Muscle layer of colon (tissue), 2 donors: ENCODE measurements at regions not wholly inside any gene's neighbourhood (a gene's known extent, or its start where the extent isn't known, plus 50 kb on each side); places are given as distances from the start of the nearest gene placed in this dataset.
"Not testable (repeated sequence)": the region's sequence is repeated elsewhere in the genome, so short reads cannot be mapped to it uniquely, and the experiment has no call there.

Source experiments
- H3K27ac ChIP-seq: one replicate; pipeline ENCODE4 v1.7.0; 2013; ENCODE audit warnings: low read depth, mild to moderate bottlenecking, low read length, moderate library complexity
- H3K27me3 ChIP-seq, 2 donors: one replicate each; pipeline ENCODE4 v1.7.0; 2013; ENCODE audit warnings: low read length in 2 of 2, mild to moderate bottlenecking in 2 of 2; ENCODE audit not compliant: insufficient read depth in 2 of 2, control insufficient read depth in 1 of 2
- H3K36me3 ChIP-seq: one replicate; pipeline ENCODE4 v1.7.0; 2013; ENCODE audit warnings: mild to moderate bottlenecking, low read length; ENCODE audit not compliant: insufficient read depth
- H3K4me1 ChIP-seq: one replicate; pipeline ENCODE4 v1.7.0; 2013; ENCODE audit warnings: mild to moderate bottlenecking, low read length; ENCODE audit not compliant: insufficient read depth
- H3K4me3 ChIP-seq, 2 donors: one replicate each; pipeline ENCODE4 v1.7.0; 2013; ENCODE audit warnings: low read length in 2 of 2, low read depth in 1 of 2, mild to moderate bottlenecking in 1 of 2, moderate library complexity in 1 of 2
- H3K9ac ChIP-seq: one replicate; pipeline ENCODE4 v1.7.0; 2013; ENCODE audit warnings: low read length
- H3K9me3 ChIP-seq: one replicate; pipeline ENCODE4 v1.7.0; 2013; ENCODE audit warnings: mild to moderate bottlenecking, low read length
- donor health status: abdominal sarcoma.
- donor health status: Adenocarcinoma of cecum.

DNA sequence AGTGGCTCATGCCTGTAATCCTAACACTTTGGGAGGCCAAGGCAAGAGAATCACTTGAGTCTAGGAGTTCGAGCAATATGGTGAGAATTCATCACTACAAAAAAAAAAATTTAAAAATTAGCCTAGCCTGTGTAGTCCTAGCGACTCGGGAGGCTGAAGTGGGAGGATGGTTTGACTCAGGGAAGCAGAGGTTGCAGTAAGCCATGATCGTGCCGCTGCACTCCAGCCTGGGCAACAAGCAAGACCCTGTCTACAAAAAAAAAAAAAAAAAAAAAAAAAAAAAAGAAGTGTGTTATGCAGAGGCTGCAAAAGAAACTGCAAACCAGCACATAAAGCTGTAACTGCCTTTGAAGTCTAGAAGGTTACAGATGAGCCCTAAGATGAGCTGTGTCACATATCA, 116.9 kb upstream of the SLC1A3 start:
- Histone ChIP-seq H3K36me3 (no peaks in the 10 kb centered on the region), H3K27ac (no peak overlapping the region), H3K4me3 (no peak overlapping the region), H3K27me3 (no peaks in the 10 kb centered on the region), H3K9ac (no peak overlapping the region), H3K9me3 (no peaks in the 10 kb centered on the region), H3K4me1 (peaks cover 4% of the 10 kb centered on the region)

- Histone ChIP-seq H3K4me3 (no peak overlapping the region), H3K36me3 (no peaks in the 10 kb centered on the region), H3K9me3 (no peaks in the 10 kb centered on the region), H3K27ac (no peak overlapping the region), H3K27me3 (no peaks in the 10 kb centered on the region), H3K9ac (no peak overlapping the region), H3K4me1 (peaks cover 19% of the 10 kb centered on the region)
These were observed 114.5 kb upstream of the SLC1A3 start for GRCh38 chr5:36491856-36492255.

DNA sequence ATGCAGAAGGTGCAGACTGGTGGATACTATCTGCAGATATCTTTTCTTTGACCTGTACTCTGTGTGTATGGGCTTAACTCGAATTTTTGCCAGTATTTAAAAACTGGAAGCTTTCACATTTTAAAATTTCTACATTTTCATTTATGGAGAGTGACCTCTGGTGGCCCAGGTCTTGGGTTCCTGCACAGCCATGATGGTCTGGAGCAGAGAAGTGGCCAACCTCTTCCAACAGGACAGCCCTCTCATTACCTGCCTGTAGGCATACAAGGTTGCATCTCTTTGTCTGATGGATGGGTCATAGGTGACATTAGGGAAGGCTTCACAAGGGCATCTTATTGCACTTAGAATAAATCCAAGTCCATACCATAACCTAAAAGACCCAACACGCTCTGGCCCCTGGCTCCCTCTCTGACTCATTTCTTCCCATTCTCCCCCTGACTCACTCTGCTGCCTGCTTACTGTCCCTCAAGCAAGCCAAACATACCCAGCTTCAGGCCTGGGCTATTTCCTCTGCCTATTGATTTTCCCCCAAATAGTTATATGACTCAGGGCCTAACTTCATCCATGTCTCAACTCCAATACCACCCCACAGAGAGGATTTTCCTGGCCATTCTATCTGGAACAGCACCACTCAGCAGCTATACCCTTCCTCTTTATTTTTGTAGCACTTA, 113.3 kb upstream of the SLC1A3 start:
- Histone ChIP-seq H3K27me3 (no peaks in the 10 kb centered on the region), H3K36me3 (no peaks in the 10 kb centered on the region), H3K9me3 (no peaks in the 10 kb centered on the region), H3K4me3 (no peak overlapping the region), H3K9ac (no peak overlapping the region), H3K4me1 (peaks cover 19% of the 10 kb centered on the region), H3K27ac (no peak overlapping the region)

- Histone ChIP-seq H3K27me3 (no peaks in the 10 kb centered on the region), H3K9ac (no peak overlapping the region), H3K4me3 (no peak overlapping the region), H3K27ac (no peak overlapping the region), H3K9me3 (no peaks in the 10 kb centered on the region), H3K36me3 (no peaks in the 10 kb centered on the region), H3K4me1 (peaks cover 19% of the 10 kb centered on the region)
These were observed 112.4 kb upstream of the SLC1A3 start for GRCh38 chr5:36494028-36494427.

DNA sequence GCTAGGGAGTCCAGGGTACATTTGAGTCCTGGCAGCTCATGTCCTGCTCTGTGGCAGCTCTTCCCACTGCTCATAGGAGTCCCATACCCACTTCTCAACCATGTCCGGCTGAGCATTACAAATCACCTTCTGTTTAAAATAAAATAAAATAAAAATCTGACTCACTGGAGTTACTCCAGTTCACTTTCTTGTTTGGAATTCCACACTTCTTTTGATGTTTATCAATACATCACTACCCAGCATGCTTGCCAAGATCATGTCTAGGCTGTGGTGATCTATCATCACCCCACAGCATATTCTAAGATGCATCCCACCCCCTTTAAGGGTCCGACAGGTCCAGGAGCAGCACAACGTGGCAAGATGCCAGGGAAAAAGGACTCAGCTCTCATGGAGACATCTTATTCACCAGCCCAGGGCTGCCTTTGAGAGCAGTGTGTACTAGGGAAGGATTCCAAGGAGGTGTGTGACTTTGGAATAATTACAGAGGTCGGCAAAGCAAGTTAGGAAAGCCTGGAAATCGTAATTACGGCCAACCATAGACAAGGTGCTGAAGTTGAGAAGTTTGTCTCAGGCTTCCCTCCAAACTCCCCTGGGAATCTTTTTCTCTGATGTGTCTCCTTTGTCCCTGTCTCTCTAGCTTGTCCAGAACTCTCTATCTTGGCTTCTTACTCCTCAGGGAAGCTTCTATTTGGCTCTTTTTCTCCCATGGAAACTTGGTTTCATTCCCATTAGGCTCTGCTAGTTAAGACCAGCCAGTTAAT, 111.4 kb upstream of the SLC1A3 start:
- no peak overlapping the region for H3K9ac ChIP-seq
- peak overlapping the region; percentile 28 for H3K27ac ChIP-seq
- H3K9me3 ChIP-seq = no peaks in the 10 kb centered on the region
- peaks cover 19% of the 10 kb centered on the region for H3K4me1 ChIP-seq
- peak overlapping the region in 1 of 2 donors; percentile 17 for H3K4me3 ChIP-seq
- no peaks in the 10 kb centered on the region for H3K36me3 ChIP-seq
- no peaks in the 10 kb centered on the region for H3K27me3 ChIP-seq

GRCh38 chr5:36495611-36496010, 110.8 kb upstream of the SLC1A3 start:
- H3K9ac ChIP-seq = no peak overlapping the region
- no peaks in the 10 kb centered on the region for H3K9me3 ChIP-seq
- H3K4me3 ChIP-seq = no peak overlapping the region
- no peaks in the 10 kb centered on the region for H3K27me3 ChIP-seq
- peak overlapping the region; percentile 28 for H3K27ac ChIP-seq
- peaks cover 19% of the 10 kb centered on the region for H3K4me1 ChIP-seq
- H3K36me3 ChIP-seq = no peaks in the 10 kb centered on the region

DNA sequence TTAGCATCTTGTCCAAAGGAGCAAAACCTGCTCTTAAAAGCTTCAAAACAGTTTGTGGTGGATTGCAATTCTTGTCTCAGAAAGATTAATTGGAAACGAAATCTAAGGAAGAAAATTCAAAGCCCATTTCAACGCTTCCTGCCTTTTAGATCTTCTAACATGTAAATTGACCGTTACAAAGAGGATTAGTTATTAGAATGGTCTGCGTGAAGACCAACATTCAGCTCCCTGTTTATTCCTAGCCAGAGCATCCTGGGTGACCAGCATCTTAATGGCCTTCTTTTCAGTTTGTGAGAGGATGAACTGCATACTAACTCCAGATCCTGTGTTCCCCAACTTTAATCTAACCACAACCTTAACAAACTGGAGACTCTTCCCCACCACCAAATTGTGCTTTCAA, 109.9 kb upstream of the SLC1A3 start:
- Histone ChIP-seq H3K36me3 (no peaks in the 10 kb centered on the region), H3K9ac (no peak overlapping the region), H3K9me3 (no peaks in the 10 kb centered on the region), H3K4me3 (no peak overlapping the region), H3K27ac (no peak overlapping the region), H3K27me3 (no peaks in the 10 kb centered on the region), H3K4me1 (peaks cover 19% of the 10 kb centered on the region)

DNA sequence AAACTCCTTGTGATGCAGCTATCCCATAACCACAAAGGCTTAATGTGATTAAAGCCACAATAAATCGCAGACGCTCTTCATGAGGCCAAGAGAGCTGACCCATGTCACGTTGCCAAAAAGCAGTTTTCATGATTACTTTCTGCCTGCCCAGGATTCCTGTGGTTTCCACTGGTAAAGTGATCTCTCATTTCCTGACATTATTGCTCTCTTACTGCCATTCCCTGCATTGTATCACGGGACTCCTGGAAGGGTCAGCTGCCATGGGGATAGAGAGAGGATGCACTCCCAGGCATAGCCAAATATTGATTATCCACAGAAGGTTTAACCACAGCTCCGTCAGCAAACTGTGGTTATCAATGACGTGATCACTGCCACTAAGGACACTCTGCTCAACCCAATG, 103.8 kb upstream of the SLC1A3 start:
- no peaks in the 10 kb centered on the region for H3K27me3 ChIP-seq
- no peak overlapping the region for H3K27ac ChIP-seq
- no peaks in the 10 kb centered on the region for H3K9me3 ChIP-seq
- H3K4me1 ChIP-seq = peaks cover 18% of the 10 kb centered on the region
- no peak overlapping the region for H3K9ac ChIP-seq
- no peaks in the 10 kb centered on the region for H3K36me3 ChIP-seq
- H3K4me3 ChIP-seq = no peak overlapping the region

DNA sequence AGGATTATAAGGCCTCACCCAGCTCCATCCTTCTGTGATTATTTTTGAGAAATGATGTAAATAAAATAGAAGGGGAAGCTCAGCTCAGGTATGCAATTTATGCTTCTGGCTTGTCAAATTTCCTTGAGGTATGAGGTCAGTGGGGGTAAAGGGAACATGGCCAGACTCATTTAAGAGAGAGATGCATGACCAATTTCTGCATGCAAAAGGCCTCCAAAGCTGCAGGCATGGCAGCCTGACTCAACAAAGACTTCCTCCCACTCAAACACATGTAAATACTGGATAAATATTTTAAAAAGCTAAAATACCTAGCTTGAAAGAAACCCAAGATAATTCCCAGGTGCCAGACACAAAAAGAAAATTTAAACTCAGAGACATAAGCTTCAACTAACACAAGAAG, 101.4 kb upstream of the SLC1A3 start:
- Histone ChIP-seq H3K9me3 (no peaks in the 10 kb centered on the region), H3K27me3 (no peaks in the 10 kb centered on the region), H3K4me3 (no peak overlapping the region), H3K36me3 (no peaks in the 10 kb centered on the region), H3K9ac (no peak overlapping the region), H3K4me1 (peaks cover 18% of the 10 kb centered on the region), H3K27ac (no peak overlapping the region)

- Histone ChIP-seq H3K9ac (no peak overlapping the region), H3K36me3 (no peaks in the 10 kb centered on the region), H3K9me3 (no peaks in the 10 kb centered on the region), H3K4me1 (peaks cover 17% of the 10 kb centered on the region), H3K27ac (no peak overlapping the region), H3K27me3 (no peaks in the 10 kb centered on the region), H3K4me3 (no peak overlapping the region)
These were observed 99.0 kb upstream of the SLC1A3 start for GRCh38 chr5:36507332-36507952.

DNA sequence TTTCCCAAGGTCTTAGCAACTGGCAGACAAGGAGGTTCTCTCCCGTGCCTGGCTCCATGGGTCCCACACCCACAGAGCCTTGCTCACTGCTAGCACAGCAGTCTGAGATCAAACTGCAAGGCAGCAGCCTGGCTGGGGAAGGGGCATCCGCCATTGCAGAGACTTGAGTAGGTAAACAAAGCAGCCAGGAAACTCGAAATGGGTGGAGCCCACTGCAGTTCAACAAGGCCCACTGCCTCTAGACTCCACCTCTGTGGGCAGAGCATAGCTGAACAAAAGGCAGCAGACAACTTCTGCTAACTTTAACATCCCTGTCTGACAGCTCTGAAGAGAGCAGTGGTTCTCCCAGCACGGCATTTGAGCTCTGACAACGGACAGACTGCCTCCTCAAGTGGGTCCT, 98.1 kb upstream of the SLC1A3 start:
- peaks cover 12% of the 10 kb centered on the region for H3K4me1 ChIP-seq
- not testable (repeated sequence) for H3K27me3 ChIP-seq, H3K9ac ChIP-seq, H3K27ac ChIP-seq, H3K4me3 ChIP-seq, H3K9me3 ChIP-seq, H3K36me3 ChIP-seq
